ENCODE measurements at regions not wholly inside any gene's neighbourhood (a gene's known extent, or its start where the extent isn't known, plus 50 kb on each side); places are given as distances from the start of the nearest gene placed in this dataset.

DNA sequence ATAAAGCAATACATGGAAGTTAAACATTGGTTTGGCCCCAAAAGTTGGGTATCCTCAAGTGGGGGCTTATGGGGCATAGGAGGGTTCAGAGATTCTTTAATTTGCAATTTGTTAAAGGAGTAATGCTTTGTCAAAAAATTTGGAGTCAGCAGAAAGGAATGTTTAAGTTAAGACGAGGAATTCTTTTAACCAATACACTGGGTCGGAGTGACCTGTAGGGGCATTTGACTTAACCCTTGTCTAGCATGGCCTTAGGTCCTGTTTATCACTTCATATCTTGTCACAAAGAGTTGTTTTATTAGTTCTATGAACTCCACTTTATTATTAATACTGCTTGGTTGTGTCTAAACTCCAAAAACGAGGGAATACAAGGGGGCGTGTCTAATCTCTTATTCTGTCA, 656.1 kb upstream of the RORB start:
- no peak for DNase-seq (ENCODE audit: low read depth)
- no peak overlapping the region for H3K4me3 ChIP-seq (ENCODE audit: low read depth, low read length)
- no peaks in the 10 kb centered on the region for H3K27me3 ChIP-seq (ENCODE audit: control insufficient read depth, insufficient read depth, low read length)
- no peaks in the 10 kb centered on the region for H3K36me3 ChIP-seq (ENCODE audit: control insufficient read depth, insufficient read depth, low read length)
- TF ChIP-seq, protein P1, sequence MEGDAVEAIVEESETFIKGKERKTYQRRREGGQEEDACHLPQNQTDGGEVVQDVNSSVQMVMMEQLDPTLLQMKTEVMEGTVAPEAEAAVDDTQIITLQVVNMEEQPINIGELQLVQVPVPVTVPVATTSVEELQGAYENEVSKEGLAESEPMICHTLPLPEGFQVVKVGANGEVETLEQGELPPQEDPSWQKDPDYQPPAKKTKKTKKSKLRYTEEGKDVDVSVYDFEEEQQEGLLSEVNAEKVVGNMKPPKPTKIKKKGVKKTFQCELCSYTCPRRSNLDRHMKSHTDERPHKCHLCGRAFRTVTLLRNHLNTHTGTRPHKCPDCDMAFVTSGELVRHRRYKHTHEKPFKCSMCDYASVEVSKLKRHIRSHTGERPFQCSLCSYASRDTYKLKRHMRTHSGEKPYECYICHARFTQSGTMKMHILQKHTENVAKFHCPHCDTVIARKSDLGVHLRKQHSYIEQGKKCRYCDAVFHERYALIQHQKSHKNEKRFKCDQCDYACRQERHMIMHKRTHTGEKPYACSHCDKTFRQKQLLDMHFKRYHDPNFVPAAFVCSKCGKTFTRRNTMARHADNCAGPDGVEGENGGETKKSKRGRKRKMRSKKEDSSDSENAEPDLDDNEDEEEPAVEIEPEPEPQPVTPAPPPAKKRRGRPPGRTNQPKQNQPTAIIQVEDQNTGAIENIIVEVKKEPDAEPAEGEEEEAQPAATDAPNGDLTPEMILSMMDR (IDR thresholded peaks at IDR 0.05; ENCODE audit: insufficient read depth, low read length, poor library complexity, severe bottlenecking), result no peak

DNA sequence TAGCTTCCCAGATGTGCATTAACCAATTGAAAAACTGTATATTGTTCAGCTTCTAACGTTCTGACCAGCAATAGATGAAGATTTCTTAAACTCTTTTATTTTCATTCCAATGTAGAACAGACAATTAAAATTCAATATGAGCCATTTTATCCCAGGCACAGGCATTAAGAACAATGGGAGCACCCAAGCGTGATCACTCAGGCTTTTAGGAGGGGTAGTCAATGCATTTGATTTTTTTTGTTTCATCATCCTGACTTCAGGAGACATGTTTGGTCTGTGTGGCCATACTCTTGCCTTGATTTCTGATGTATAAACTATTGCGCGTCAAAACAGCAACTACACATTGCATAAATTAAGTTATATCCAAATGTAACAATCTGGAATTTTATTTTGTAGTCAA, 653.0 kb upstream of the RORB start:
- TF ChIP-seq, protein P1 (IDR thresholded peaks at IDR 0.05; ENCODE audit: insufficient read depth, low read length, poor library complexity, severe bottlenecking), result no peak
- H3K27me3 ChIP-seq (ENCODE audit: control insufficient read depth, insufficient read depth, low read length), result no peaks in the 10 kb centered on the region
- DNase-seq (ENCODE audit: low read depth), result no peak
- no peaks in the 10 kb centered on the region for H3K36me3 ChIP-seq (ENCODE audit: control insufficient read depth, insufficient read depth, low read length)
- H3K4me3 ChIP-seq (ENCODE audit: low read depth, low read length), result no peak overlapping the region

DNA sequence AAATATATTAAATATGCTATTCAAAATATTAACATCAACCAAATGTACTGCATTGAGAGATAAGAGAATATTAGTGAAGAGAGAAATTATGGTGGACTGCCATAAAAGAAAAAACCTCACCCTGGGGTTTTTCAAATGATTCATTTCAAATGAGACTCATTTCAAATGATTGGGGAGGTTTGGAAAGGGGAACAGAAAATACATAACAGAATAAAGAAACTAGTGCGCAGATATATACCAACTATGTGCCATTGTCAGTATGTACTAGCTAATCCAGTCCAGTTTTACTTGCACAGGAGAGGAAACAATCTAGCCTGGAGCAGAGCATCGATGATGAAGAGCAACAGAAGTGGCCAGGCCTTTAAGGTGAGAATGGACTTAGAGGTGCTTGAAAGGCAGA, 651.6 kb upstream of the RORB start:
- TF ChIP-seq, protein P1 (IDR thresholded peaks at IDR 0.05; ENCODE audit: insufficient read depth, low read length, poor library complexity, severe bottlenecking), result no peak
- no peak for DNase-seq (ENCODE audit: low read depth)
- no peaks in the 10 kb centered on the region for H3K27me3 ChIP-seq (ENCODE audit: control insufficient read depth, insufficient read depth, low read length)
- H3K4me3 ChIP-seq (ENCODE audit: low read depth, low read length), result no peak overlapping the region
- no peaks in the 10 kb centered on the region for H3K36me3 ChIP-seq (ENCODE audit: control insufficient read depth, insufficient read depth, low read length)

DNA sequence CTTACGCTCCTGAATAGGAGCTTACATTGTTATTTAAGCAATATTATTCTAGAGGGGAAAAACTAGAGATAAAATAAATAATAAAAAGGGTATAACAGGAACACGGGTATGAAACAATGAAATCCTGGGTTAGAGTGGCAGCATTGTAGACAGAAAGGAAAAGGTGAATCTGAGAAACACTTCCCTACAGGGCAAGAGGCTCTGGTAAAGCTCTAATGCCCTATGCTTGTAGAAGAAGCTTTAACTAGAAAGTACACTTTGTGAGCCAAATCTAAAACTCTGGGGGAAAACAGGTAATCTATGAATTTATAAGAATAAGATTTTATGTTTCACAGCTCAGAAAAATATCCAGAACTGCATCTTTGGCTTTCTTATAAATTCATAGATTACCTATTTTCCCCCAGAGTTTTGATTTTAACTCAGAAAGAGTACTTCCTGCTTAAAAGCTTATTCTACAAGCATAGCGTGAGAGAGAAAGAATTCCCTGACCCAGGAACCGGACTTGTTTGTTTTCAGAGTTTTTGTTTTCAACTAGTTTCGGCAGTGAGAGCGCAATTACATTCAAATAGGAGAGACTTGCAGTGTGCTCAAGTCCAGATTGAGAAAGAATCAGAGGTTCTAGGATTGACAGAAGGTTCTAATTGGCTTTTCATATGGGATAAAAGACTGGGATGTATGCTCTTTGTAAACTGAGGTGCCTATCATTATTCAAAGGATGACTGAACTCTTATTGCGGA, 651.0 kb upstream of the RORB start:
- H3K36me3 ChIP-seq (ENCODE audit: control insufficient read depth, insufficient read depth, low read length), result no peaks in the 10 kb centered on the region
- H3K4me3 ChIP-seq (ENCODE audit: low read depth, low read length), result no peak overlapping the region
- TF ChIP-seq, protein P1 (IDR thresholded peaks at IDR 0.05; ENCODE audit: insufficient read depth, low read length, poor library complexity, severe bottlenecking), result no peak
- H3K27me3 ChIP-seq (ENCODE audit: control insufficient read depth, insufficient read depth, low read length), result no peaks in the 10 kb centered on the region
- no peak for DNase-seq (ENCODE audit: low read depth)

DNA sequence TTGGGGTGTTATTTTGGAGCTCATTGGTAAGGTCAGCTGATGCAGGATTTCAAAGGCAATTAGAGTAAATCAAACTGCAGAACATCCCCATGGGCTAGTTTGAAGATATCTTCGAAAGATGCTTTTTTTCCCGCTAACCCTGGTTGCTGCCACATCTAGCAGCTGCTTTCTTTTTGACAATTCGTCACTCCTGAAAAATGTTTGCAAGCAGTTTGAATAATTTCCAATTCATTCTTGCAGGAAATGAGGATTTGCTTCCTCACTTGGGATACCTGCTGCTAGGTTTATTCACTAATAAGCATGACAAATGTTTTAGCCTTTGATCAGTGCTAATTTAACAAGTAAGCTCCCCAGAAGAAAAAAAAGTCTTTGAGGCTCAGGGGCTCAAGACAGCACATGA, 649.6 kb upstream of the RORB start:
- TF ChIP-seq, protein P1 (IDR thresholded peaks at IDR 0.05; ENCODE audit: insufficient read depth, low read length, poor library complexity, severe bottlenecking), result no peak
- no peak for DNase-seq (ENCODE audit: low read depth)
- Histone ChIP-seq H3K36me3 (ENCODE audit: control insufficient read depth, insufficient read depth, low read length) (no peaks in the 10 kb centered on the region), H3K27me3 (ENCODE audit: control insufficient read depth, insufficient read depth, low read length) (no peaks in the 10 kb centered on the region), H3K4me3 (ENCODE audit: low read depth, low read length) (no peak overlapping the region)

DNA sequence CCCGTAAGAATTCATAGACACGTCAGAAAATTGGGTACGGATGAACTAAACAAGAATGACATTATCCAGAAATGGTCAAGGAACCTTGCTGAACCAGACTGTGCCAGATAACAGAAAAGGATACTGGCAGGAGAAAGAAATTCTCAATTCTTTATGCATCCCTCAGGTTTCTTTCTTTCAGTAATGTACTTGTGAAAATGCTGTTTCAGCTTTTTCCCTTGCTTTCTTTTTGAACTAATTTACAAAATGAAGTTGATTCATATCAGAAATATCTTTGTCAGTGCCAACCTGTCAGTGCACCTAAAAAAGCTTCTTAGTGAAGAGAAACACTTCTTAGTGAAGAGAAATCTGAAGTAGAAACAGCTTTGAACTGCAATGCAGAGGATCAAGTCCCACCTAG, 643.6 kb upstream of the RORB start:
- TF ChIP-seq, protein P1 (IDR thresholded peaks at IDR 0.05; ENCODE audit: insufficient read depth, low read length, poor library complexity, severe bottlenecking), result no peak
- Histone ChIP-seq H3K36me3 (ENCODE audit: control insufficient read depth, insufficient read depth, low read length) (no peaks in the 10 kb centered on the region), H3K27me3 (ENCODE audit: control insufficient read depth, insufficient read depth, low read length) (no peaks in the 10 kb centered on the region), H3K4me3 (ENCODE audit: low read depth, low read length) (no peak overlapping the region)
- DNase-seq (ENCODE audit: low read depth), result no peak

Measured in kidney epithelial cell (primary cell).